SU-DHL-6 (cell line): ENCODE measurements at regions not wholly inside any gene's neighbourhood (a gene's known extent, or its start where the extent isn't known, plus 50 kb on each side); places are given as distances from the start of the nearest gene placed in this dataset.

ENCODE experiments used
- EZH2phosphoT487 ChIP-seq: fragments of 200-600 bp; sonication (generic), shearing (Covaris generic); conservative IDR thresholded peaks from 2 replicates; pipeline ENCODE4 v1.6.1; 2018; ENCODE audit warnings: mild to moderate bottlenecking, antibody characterized with exemption, low read length, moderate library complexity, mixed read lengths
- TF ChIP-seq, protein P1 (sequence below): fragments of 200-600 bp; sonication (generic); IDR thresholded peaks from one replicate; pipeline ENCODE4 v1.5.1; 2017; ENCODE audit warnings: antibody characterized with exemption, mild to moderate bottlenecking, low read length, moderate library complexity; ENCODE audit not compliant: insufficient read depth, poor library complexity, severe bottlenecking

DNA sequence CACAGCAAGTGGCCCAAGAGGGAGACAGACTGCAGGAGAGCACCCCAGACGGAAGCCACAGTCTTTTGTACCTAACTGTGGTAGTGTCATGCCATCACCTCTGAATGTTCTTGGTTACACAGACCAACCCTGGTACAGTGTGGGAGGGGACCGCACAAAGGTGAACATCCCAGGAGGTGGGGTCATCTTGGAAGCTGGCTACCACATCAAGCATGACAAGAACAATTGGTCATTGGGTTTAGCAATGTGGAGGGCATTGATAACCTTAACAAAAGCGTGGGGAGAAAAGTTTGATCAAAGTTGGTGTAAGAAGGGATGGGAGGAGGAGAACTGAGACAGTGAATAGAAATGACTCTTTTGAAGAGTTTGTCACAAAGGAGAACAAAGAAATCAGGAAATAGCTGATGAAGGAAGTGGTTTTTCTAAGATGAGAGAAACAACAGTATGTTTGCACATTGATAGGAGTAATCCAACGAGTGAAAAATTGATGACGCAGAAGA lies 87.1 kb upstream of the CACNA1E start:
- TF ChIP-seq, protein P1, sequence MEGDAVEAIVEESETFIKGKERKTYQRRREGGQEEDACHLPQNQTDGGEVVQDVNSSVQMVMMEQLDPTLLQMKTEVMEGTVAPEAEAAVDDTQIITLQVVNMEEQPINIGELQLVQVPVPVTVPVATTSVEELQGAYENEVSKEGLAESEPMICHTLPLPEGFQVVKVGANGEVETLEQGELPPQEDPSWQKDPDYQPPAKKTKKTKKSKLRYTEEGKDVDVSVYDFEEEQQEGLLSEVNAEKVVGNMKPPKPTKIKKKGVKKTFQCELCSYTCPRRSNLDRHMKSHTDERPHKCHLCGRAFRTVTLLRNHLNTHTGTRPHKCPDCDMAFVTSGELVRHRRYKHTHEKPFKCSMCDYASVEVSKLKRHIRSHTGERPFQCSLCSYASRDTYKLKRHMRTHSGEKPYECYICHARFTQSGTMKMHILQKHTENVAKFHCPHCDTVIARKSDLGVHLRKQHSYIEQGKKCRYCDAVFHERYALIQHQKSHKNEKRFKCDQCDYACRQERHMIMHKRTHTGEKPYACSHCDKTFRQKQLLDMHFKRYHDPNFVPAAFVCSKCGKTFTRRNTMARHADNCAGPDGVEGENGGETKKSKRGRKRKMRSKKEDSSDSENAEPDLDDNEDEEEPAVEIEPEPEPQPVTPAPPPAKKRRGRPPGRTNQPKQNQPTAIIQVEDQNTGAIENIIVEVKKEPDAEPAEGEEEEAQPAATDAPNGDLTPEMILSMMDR = no peak
- no peak for TF ChIP-seq EZH2phosphoT487
